Erythroblast (primary cell): ENCODE measurements at regions not wholly inside any gene's neighbourhood (a gene's known extent, or its start where the extent isn't known, plus 50 kb on each side); places are given as distances from the start of the nearest gene placed in this dataset.

ENCODE experiments used
- GATA1 ChIP-seq: IDR thresholded peaks from 2 replicates; pipeline ENCODE4 v1.6.1; 2011; ENCODE audit warnings: low read depth, mild to moderate bottlenecking, control low read depth, low read length, moderate library complexity
- POLR2A ChIP-seq: IDR thresholded peaks from 2 replicates; pipeline ENCODE4 v1.6.1; 2011; ENCODE audit warnings: mild to moderate bottlenecking, low read length

- no peak for TF ChIP-seq POLR2A
- no peak for TF ChIP-seq GATA1
Measured at GRCh38 chr9:115594557-115594956, 476.6 kb upstream of the TNC start.
